CD4-positive, alpha-beta T cell treated with Interleukin-12 subunit alpha and Interleukin-12 subunit beta, for 1 hour (primary cell): ENCODE measurements at regions not wholly inside any gene's neighbourhood (a gene's known extent, or its start where the extent isn't known, plus 50 kb on each side); places are given as distances from the start of the nearest gene placed in this dataset.
"Not testable (repeated sequence)": the region's sequence is repeated elsewhere in the genome, so short reads cannot be mapped to it uniquely, and the experiment has no call there.

Source experiments
- DNase-seq: peaks from one replicate; pipeline ENCODE4 v3.0.0-alpha.2; 2020

GRCh38 chr20:17872959-17873358, 95.6 kb downstream of the SNX5 start:
- no peak for DNase-seq

GRCh38 chr20:17872434-17872833, 96.2 kb downstream of the SNX5 start:
- DNase-seq: no peak

- DNase-seq: no peak
Measured at GRCh38 chr20:17871886-17872285, 96.7 kb downstream of the SNX5 start.

- DNase-seq: no peak
Measured at GRCh38 chr20:17871181-17871580, 97.4 kb downstream of the SNX5 start.

GRCh38 chr20:17870086-17870740, 98.4 kb downstream of the SNX5 start:
- DNase-seq: no peak

- no peak for DNase-seq
Measured at GRCh38 chr20:17869295-17869994, 99.1 kb downstream of the SNX5 start.

GRCh38 chr20:17868700-17869231, 99.8 kb downstream of the SNX5 start:
- no peak for DNase-seq

GRCh38 chr20:17868151-17868550, 100.4 kb downstream of the SNX5 start:
- DNase-seq: no peak

- DNase-seq: no peak
Measured at GRCh38 chr20:17867131-17867925, 101.3 kb downstream of the SNX5 start.

GRCh38 chr20:17866234-17867001, 102.2 kb downstream of the SNX5 start:
- DNase-seq: no peak

GRCh38 chr20:17863577-17864292, 104.9 kb downstream of the SNX5 start:
- no peak for DNase-seq

- no peak for DNase-seq
Measured at GRCh38 chr20:17863209-17863576, 105.4 kb downstream of the SNX5 start.

- DNase-seq: no peak
Measured at GRCh38 chr20:17862171-17862570, 106.4 kb downstream of the SNX5 start.

GRCh38 chr20:17861620-17862019, 107.0 kb downstream of the SNX5 start:
- not testable (repeated sequence) for DNase-seq

GRCh38 chr20:17860301-17861197, 108.0 kb downstream of the SNX5 start:
- no peak for DNase-seq

GRCh38 chr20:17859616-17860232, 108.9 kb downstream of the SNX5 start:
- peak; percentile 26 for DNase-seq

GRCh38 chr20:17859002-17859615, 109.5 kb downstream of the SNX5 start:
- DNase-seq: no peak

GRCh38 chr20:17858450-17859001, 110.1 kb downstream of the SNX5 start:
- no peak for DNase-seq

- DNase-seq: no peak
Measured at GRCh38 chr20:17857639-17858449, 110.8 kb downstream of the SNX5 start.
